ENCODE measurements at regions not wholly inside any gene's neighbourhood (a gene's known extent, or its start where the extent isn't known, plus 50 kb on each side); places are given as distances from the start of the nearest gene placed in this dataset.

- WGBS, 2 experiments (ENCODE audit: extremely low coverage in 2 of 2, insufficient read length in 1 of 2): no CpG with 5 or more reads among the region's 2 CpGs
- in situ Hi-C loops (cut with MboI; ENCODE audit: low sequenced_read_pairs): no loop called here
These were observed 96.0 kb upstream of the NHS start for GRCh38 chrX:17278961-17279360.

More at GRCh38 chrX:17278961-17279360, 96.0 kb upstream of the NHS start:
- TF ChIP-seq POLR2A (IDR thresholded peaks at IDR 0.05; ENCODE audit: low read depth, low read length): no peak
- no peak for TF ChIP-seq FOS (IDR thresholded peaks at IDR 0.05; ENCODE audit: low read depth, low read length)
- TF ChIP-seq BHLHE40 (IDR thresholded peaks at IDR 0.05; ENCODE audit: low read depth, low read length): no peak
- no peak for TF ChIP-seq MAFK (IDR thresholded peaks at IDR 0.05; ENCODE audit: low read depth, low read length)
- TF ChIP-seq ELK1 (IDR thresholded peaks at IDR 0.05; ENCODE audit: borderline replicate concordance, low read depth, low read length): no peak
- TF ChIP-seq RAD21 (IDR thresholded peaks at IDR 0.05; ENCODE audit: low read length): no peak
- no peak for TF ChIP-seq MXI1 (IDR thresholded peaks at IDR 0.05; ENCODE audit: borderline replicate concordance, low read depth, low read length)
- no peak for TF ChIP-seq CEBPB (IDR thresholded peaks at IDR 0.05; ENCODE audit: low read depth, low read length)
- no peak for TF ChIP-seq NFE2L2 (IDR thresholded peaks at IDR 0.05; ENCODE audit: low read depth, low read length)
- no peak for TF ChIP-seq CHD1 (IDR thresholded peaks at IDR 0.05; ENCODE audit: low read depth, low read length)
- TF ChIP-seq SMC3 (IDR thresholded peaks at IDR 0.05; ENCODE audit: low read depth, low read length): no peak
- TF ChIP-seq RFX5 (IDR thresholded peaks at IDR 0.05; ENCODE audit: low read depth, low read length): no peak
- no peak for TF ChIP-seq MAZ (IDR thresholded peaks at IDR 0.05; ENCODE audit: borderline replicate concordance, low read depth, low read length)
- TF ChIP-seq RCOR1 (IDR thresholded peaks at IDR 0.05; ENCODE audit: insufficient replicate concordance, low read length): no peak
- no peak for TF ChIP-seq CTCF (conservative IDR thresholded peaks at IDR 0.05; ENCODE audit: low read depth, low read length)
- no peak for TF ChIP-seq USF2 (IDR thresholded peaks at IDR 0.05; ENCODE audit: low read depth, low read length)
- no peak overlapping the region for H3K23ac ChIP-seq (ENCODE audit: low read depth, low read length)
- H4K20me1 ChIP-seq (ENCODE audit: insufficient read depth, low read length): no peaks in the 10 kb centered on the region
- H3K18ac ChIP-seq (ENCODE audit: low read depth, low read length): no peak overlapping the region
- no peak overlapping the region for H2BK15ac ChIP-seq (ENCODE audit: low read depth, low read length)
- no peak overlapping the region for H3K56ac ChIP-seq (ENCODE audit: extremely low read depth, insufficient read depth, low read length)
- H3K27ac ChIP-seq (ENCODE audit: insufficient read depth, low read length): no peak overlapping the region
- no peak for ATAC-seq (ENCODE audit: low read depth)
- POLR2A ChIA-PET (ENCODE audit: unreplicated experiment): no interaction called here
- no peaks in the 10 kb centered on the region for H3K9me3 ChIP-seq (ENCODE audit: control insufficient read depth, insufficient read depth, low read length)
- no peaks in the 10 kb centered on the region for H3K4me1 ChIP-seq (ENCODE audit: control insufficient read depth, insufficient read depth, low read length)
- no peak overlapping the region for H2BK120ac ChIP-seq (ENCODE audit: low read depth, low read length)
- no peaks in the 10 kb centered on the region for H3K36me3 ChIP-seq (ENCODE audit: control insufficient read depth, insufficient read depth, low read length)
- intact Hi-C loops (cut with micrococcal nuclease): no loop called here
- no peak overlapping the region for H3K9ac ChIP-seq (ENCODE audit: low read depth, low read length)
- no peak overlapping the region for H3K4me3 ChIP-seq (ENCODE audit: insufficient read depth, low read depth, low read length)
- no peak overlapping the region for H3K4me2 ChIP-seq (ENCODE audit: low read depth, low read length)
- BruUV-seq (replicated peaks): no TSS peak
- no peak overlapping the region for H2AK5ac ChIP-seq (ENCODE audit: low read depth, low read length)
- H3K4ac ChIP-seq (ENCODE audit: low read depth, low read length): no peak overlapping the region
- no peak overlapping the region for H2BK5ac ChIP-seq (ENCODE audit: low read depth, low read length, poor library complexity, severe bottlenecking)
- H3K14ac ChIP-seq (replicated peaks; ENCODE audit: low read depth, low read length): no peak overlapping the region
- dilution Hi-C loops (cut with HindIII; ENCODE audit: low sequenced_read_pairs, unreplicated experiment): no loop called here
- H2BK20ac ChIP-seq (ENCODE audit: low read depth, low read length): no peak overlapping the region
- H3K9me1 ChIP-seq (ENCODE audit: insufficient read depth, low read length): no peaks in the 10 kb centered on the region
- H3K27me3 ChIP-seq (ENCODE audit: control insufficient read depth, insufficient read depth, low read length): peaks cover 1% of the 10 kb centered on the region
- no peak overlapping the region for H4K5ac ChIP-seq (ENCODE audit: low read depth, low read length)
- H4K91ac ChIP-seq (ENCODE audit: insufficient read depth, low read depth, low read length): no peak overlapping the region
- H2AK9ac ChIP-seq (replicated peaks; ENCODE audit: low read depth, low read length, poor library complexity): no peak overlapping the region
- CTCF ChIA-PET: no interaction called here
- no peak overlapping the region for H2AFZ ChIP-seq (replicated peaks; ENCODE audit: low read length, poor library complexity)
- no peaks in the 10 kb centered on the region for H3K79me1 ChIP-seq (ENCODE audit: low read depth in 1 of 2, low read length in 2 of 2)
- no peak for DNase-seq
- H4K8ac ChIP-seq (ENCODE audit: low read depth in 2 of 2, low read length in 2 of 2): no peak overlapping the region
